Epithelial cell of proximal tubule (primary cell): ENCODE measurements at regions not wholly inside any gene's neighbourhood (a gene's known extent, or its start where the extent isn't known, plus 50 kb on each side); places are given as distances from the start of the nearest gene placed in this dataset.

Experiments
- DNase-seq: peaks from one replicate; pipeline ENCODE4 v3.0.0-alpha.2; 2011; ENCODE audit warnings: low read depth
- H3K4me3 ChIP-seq: 2 replicates; pipeline ENCODE4 v1.5.1; 2011; ENCODE audit warnings: low read depth, mild to moderate bottlenecking, low read length
- TF ChIP-seq, protein P1 (sequence below): conservative IDR thresholded peaks from 2 replicates; pipeline ENCODE4 v1.5.1; 2012; ENCODE audit warnings: low read depth, mild to moderate bottlenecking, low read length

DNA sequence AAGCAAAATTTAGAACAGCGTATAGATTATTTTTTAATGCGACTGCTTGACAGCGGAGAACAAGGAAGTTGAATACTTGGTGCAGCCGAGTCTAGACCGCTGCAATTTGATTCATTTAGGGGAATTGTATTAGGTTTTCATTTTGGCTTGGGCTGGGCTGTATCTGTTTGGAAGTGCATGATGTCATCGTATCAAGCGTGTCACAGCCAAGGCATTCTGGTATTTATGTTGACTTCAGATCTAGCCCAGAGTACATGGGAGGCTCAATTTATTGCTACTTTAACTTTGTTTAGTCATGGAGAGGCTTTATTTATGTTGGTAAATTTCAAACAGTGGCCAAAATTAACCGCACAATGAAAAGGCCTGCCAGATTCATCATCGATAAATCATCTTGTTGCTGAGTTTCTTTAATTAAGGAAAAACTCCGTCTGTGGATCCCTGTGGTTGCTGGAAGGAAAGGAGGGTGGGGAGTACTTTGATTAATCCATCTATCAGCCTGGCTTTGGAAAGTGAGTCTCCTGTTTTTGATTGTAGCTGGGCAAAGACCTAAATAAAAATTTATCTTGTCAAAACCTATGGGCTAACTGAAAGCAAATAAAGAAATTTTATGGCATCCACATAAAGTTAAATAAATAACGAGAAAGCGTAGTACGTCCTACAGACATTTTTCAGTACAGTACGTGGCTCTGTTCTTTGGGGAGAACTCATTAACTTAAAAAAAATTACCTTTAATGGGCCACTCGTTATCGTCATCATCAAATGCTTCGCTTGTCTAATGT, 230.4 kb upstream of the SPRED2 start:
- TF ChIP-seq, protein P1, sequence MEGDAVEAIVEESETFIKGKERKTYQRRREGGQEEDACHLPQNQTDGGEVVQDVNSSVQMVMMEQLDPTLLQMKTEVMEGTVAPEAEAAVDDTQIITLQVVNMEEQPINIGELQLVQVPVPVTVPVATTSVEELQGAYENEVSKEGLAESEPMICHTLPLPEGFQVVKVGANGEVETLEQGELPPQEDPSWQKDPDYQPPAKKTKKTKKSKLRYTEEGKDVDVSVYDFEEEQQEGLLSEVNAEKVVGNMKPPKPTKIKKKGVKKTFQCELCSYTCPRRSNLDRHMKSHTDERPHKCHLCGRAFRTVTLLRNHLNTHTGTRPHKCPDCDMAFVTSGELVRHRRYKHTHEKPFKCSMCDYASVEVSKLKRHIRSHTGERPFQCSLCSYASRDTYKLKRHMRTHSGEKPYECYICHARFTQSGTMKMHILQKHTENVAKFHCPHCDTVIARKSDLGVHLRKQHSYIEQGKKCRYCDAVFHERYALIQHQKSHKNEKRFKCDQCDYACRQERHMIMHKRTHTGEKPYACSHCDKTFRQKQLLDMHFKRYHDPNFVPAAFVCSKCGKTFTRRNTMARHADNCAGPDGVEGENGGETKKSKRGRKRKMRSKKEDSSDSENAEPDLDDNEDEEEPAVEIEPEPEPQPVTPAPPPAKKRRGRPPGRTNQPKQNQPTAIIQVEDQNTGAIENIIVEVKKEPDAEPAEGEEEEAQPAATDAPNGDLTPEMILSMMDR = no peak
- no peak overlapping the region for H3K4me3 ChIP-seq
- DNase-seq = no peak

GRCh38 chr2:65661980-65662653, 229.7 kb upstream of the SPRED2 start:
- H3K4me3 ChIP-seq = no peak overlapping the region
- TF ChIP-seq, protein P1 = no peak
- DNase-seq = no peak

- no peak for DNase-seq
- no peak overlapping the region for H3K4me3 ChIP-seq
- TF ChIP-seq, protein P1 = no peak
Measured at GRCh38 chr2:65660340-65660739, 227.9 kb upstream of the SPRED2 start.

DNA sequence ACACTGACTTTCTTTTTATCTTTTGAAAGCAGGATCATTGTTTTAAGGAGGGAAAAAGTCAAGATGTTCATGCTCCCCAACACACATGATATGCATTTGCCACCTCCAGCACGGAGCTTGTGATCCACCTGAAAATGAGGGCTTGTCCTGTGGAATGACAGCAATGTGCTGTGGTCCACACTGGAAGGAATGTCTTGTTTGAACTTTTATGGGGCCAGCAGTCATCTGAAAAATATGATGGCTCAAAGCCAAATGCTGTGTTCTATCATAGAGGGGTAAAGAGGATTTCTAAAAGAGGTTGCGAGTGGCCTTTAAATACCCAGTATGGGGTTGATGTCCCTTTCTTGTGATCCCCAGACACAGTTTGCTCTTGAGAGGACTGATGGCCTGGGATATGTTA, 226.5 kb upstream of the SPRED2 start:
- no peak for DNase-seq
- TF ChIP-seq, protein P1 = no peak

GRCh38 chr2:65658266-65658665, 225.9 kb upstream of the SPRED2 start:
- H3K4me3 ChIP-seq = no peak overlapping the region
- no peak for DNase-seq
- TF ChIP-seq, protein P1 = no peak

More for the DNA sequence above, 226.5 kb upstream of the SPRED2 start:
- H3K4me3 ChIP-seq = no peak overlapping the region

- DNase-seq = no peak
- H3K4me3 ChIP-seq = no peak overlapping the region
Measured at GRCh38 chr2:65656160-65656718, 223.8 kb upstream of the SPRED2 start.

More at GRCh38 chr2:65656160-65656718, 223.8 kb upstream of the SPRED2 start:
- TF ChIP-seq, protein P1 = no peak
